ENCODE measurements at regions not wholly inside any gene's neighbourhood (a gene's known extent, or its start where the extent isn't known, plus 50 kb on each side); places are given as distances from the start of the nearest gene placed in this dataset.

- TF ChIP-seq POLR2A (IDR thresholded peaks at IDR 0.05; ENCODE audit: low read length) = no peak
- TF ChIP-seq GATA1 (IDR thresholded peaks at IDR 0.05; ENCODE audit: low read depth, low read length) = no peak
These were observed 96.4 kb downstream of the CTTN start for GRCh38 chr11:70494559-70495350.

All from erythroblast (primary cell).